ENCODE measurements at regions not wholly inside any gene's neighbourhood (a gene's known extent, or its start where the extent isn't known, plus 50 kb on each side); places are given as distances from the start of the nearest gene placed in this dataset.

- H3K4me3 ChIP-seq (ENCODE audit: low read depth, low read length) = no peak overlapping the region
- TF ChIP-seq, protein P1, sequence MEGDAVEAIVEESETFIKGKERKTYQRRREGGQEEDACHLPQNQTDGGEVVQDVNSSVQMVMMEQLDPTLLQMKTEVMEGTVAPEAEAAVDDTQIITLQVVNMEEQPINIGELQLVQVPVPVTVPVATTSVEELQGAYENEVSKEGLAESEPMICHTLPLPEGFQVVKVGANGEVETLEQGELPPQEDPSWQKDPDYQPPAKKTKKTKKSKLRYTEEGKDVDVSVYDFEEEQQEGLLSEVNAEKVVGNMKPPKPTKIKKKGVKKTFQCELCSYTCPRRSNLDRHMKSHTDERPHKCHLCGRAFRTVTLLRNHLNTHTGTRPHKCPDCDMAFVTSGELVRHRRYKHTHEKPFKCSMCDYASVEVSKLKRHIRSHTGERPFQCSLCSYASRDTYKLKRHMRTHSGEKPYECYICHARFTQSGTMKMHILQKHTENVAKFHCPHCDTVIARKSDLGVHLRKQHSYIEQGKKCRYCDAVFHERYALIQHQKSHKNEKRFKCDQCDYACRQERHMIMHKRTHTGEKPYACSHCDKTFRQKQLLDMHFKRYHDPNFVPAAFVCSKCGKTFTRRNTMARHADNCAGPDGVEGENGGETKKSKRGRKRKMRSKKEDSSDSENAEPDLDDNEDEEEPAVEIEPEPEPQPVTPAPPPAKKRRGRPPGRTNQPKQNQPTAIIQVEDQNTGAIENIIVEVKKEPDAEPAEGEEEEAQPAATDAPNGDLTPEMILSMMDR (IDR thresholded peaks at IDR 0.05; ENCODE audit: borderline replicate concordance, insufficient read depth, low read depth, low read length) = no peak
Measured at GRCh38 chr3:99163314-99163713, 261.8 kb upstream of the DCBLD2 start.

GRCh38 chr3:99159220-99159762, 257.8 kb upstream of the DCBLD2 start:
- TF ChIP-seq, protein P1 (IDR thresholded peaks at IDR 0.05; ENCODE audit: borderline replicate concordance, insufficient read depth, low read depth, low read length) = no peak
- H3K4me3 ChIP-seq (ENCODE audit: low read depth, low read length) = no peak overlapping the region

DNA sequence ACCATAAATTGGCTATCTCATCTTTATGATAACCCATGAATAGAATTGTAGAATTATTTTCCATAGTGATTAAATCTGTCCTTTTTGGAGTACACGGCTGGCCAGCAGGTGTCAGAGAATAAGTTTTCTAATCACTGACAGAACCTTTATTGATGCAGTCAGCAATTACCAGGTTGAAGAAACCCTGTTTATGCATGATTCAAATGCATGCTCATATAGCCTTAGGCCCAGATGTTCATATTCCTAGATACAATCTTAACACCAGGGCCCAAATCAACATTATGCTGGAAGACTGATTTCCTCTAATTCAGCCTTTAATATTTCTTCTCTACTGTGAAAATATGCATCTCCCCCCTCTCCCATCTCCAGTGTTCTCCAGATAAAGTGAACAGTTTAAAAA, 243.5 kb upstream of the DCBLD2 start:
- H3K4me3 ChIP-seq (ENCODE audit: low read depth, low read length) = no peak overlapping the region
- TF ChIP-seq, protein P1 (IDR thresholded peaks at IDR 0.05; ENCODE audit: borderline replicate concordance, insufficient read depth, low read depth, low read length) = no peak

DNA sequence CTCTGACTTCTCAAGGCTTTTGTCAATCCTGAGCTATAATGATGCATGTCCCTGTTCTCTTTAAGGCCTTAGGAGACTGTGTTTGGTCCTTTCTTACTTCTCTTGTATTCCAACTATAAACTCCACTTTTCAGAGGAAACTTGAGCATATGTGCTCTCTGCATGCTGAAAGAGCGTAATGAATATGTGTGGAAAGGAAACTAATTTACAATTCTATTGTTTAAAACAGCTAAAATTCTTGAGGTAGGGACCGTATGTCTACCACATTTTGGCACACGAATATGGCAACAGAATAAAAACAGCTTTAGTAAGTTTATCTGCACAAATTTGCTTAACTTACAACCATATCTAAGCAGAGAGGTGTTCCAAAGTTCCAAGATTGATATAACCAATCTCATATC, 242.0 kb upstream of the DCBLD2 start:
- H3K4me3 ChIP-seq (ENCODE audit: low read depth, low read length) = no peak overlapping the region
- TF ChIP-seq, protein P1 (IDR thresholded peaks at IDR 0.05; ENCODE audit: borderline replicate concordance, insufficient read depth, low read depth, low read length) = no peak

GRCh38 chr3:99134986-99135385, 233.5 kb upstream of the DCBLD2 start:
- H3K4me3 ChIP-seq (ENCODE audit: low read depth, low read length) = no peak overlapping the region
- TF ChIP-seq, protein P1 (IDR thresholded peaks at IDR 0.05; ENCODE audit: borderline replicate concordance, insufficient read depth, low read depth, low read length) = no peak

- TF ChIP-seq, protein P1 (IDR thresholded peaks at IDR 0.05; ENCODE audit: borderline replicate concordance, insufficient read depth, low read depth, low read length) = no peak
- H3K4me3 ChIP-seq (ENCODE audit: low read depth, low read length) = no peak overlapping the region
Measured at GRCh38 chr3:99131876-99132275, 230.4 kb upstream of the DCBLD2 start.

- TF ChIP-seq, protein P1 (IDR thresholded peaks at IDR 0.05; ENCODE audit: borderline replicate concordance, insufficient read depth, low read depth, low read length) = no peak
Measured at GRCh38 chr3:99128725-99129505, 227.4 kb upstream of the DCBLD2 start.

More at GRCh38 chr3:99128725-99129505, 227.4 kb upstream of the DCBLD2 start:
- no peak overlapping the region for H3K4me3 ChIP-seq (ENCODE audit: low read depth, low read length)

Measured in GM12875 (cell line).